LNCaP clone FGC (cell line): ENCODE measurements at regions not wholly inside any gene's neighbourhood (a gene's known extent, or its start where the extent isn't known, plus 50 kb on each side); places are given as distances from the start of the nearest gene placed in this dataset.
"Not testable (repeated sequence)": the region's sequence is repeated elsewhere in the genome, so short reads cannot be mapped to it uniquely, and the experiment has no call there.

Experiments
- DNase-seq: peaks from one replicate; pipeline ENCODE4 v3.0.0-alpha.2; 2011; ENCODE audit warnings: low read depth
- H3K4me3 ChIP-seq: 2 replicates; pipeline ENCODE4 v1.5.1; 2011; ENCODE audit warnings: mild to moderate bottlenecking, low read depth, low read length, control low read depth
- CTCF ChIP-seq: IDR thresholded peaks from 2 replicates; pipeline ENCODE4 v1.5.1; 2012; ENCODE audit warnings: mild to moderate bottlenecking; ENCODE audit not compliant: control insufficient read depth, insufficient read depth; ENCODE audit errors: extremely low read depth

- no peak for TF ChIP-seq CTCF
- H3K4me3 ChIP-seq: no peak overlapping the region
- DNase-seq: no peak
Observed at GRCh38 chr7:159296093-159296681, 151.5 kb upstream of the VIPR2 start.

GRCh38 chr7:159286487-159286886 lies 141.8 kb upstream of the VIPR2 start:
- DNase-seq, H3K4me3 ChIP-seq: not testable (repeated sequence)

GRCh38 chr7:159281573-159281972 lies 136.9 kb upstream of the VIPR2 start:
- no peak overlapping the region for H3K4me3 ChIP-seq
- no peak for DNase-seq
- no peak for TF ChIP-seq CTCF

GRCh38 chr7:159280008-159280407 lies 135.3 kb upstream of the VIPR2 start:
- no peak for TF ChIP-seq CTCF
- no peak for DNase-seq
- no peak overlapping the region for H3K4me3 ChIP-seq

- no peak for TF ChIP-seq CTCF
- no peak for DNase-seq
- no peak overlapping the region for H3K4me3 ChIP-seq
Observed at GRCh38 chr7:159272739-159273138, 128.1 kb upstream of the VIPR2 start.

- no peak for TF ChIP-seq CTCF
- no peak for DNase-seq
- no peak overlapping the region for H3K4me3 ChIP-seq
Observed at GRCh38 chr7:159271781-159272180, 127.1 kb upstream of the VIPR2 start.

- no peak overlapping the region for H3K4me3 ChIP-seq
- DNase-seq: no peak
- TF ChIP-seq CTCF: no peak
Observed at GRCh38 chr7:159269745-159270144, 125.1 kb upstream of the VIPR2 start.
